ENCODE measurements at regions not wholly inside any gene's neighbourhood (a gene's known extent, or its start where the extent isn't known, plus 50 kb on each side); places are given as distances from the start of the nearest gene placed in this dataset.

GRCh38 chr6:4282926-4283325 lies 147.6 kb upstream of the ECI2 start:
- Histone ChIP-seq H3K4me1 (ENCODE audit: control insufficient read depth in 1 of 2, insufficient read depth in 2 of 2, low read length in 2 of 2) (peaks cover 5 to 9% of the 10 kb centered on the region in 2 donors), H3K27ac (ENCODE audit: low read depth, low read length) (no peak overlapping the region), H3K9me3 (ENCODE audit: control insufficient read depth in 1 of 2, low read length in 2 of 2) (no peaks in the 10 kb centered on the region), H3K9ac (ENCODE audit: low read depth in 1 of 2, low read length in 2 of 2) (no peak overlapping the region), H3K27me3 (ENCODE audit: control insufficient read depth in 1 of 2, insufficient read depth in 2 of 2, low read length in 2 of 2) (peaks cover 16 to 28% of the 10 kb centered on the region in 2 donors), H3K36me3 (ENCODE audit: control insufficient read depth in 1 of 2, insufficient read depth in 2 of 2, low read length in 2 of 2) (no peaks in the 10 kb centered on the region), H3K4me3 (ENCODE audit: low read depth in 1 of 2, low read length in 2 of 2) (no peak overlapping the region)

GRCh38 chr6:4281341-4282293 lies 146.2 kb upstream of the ECI2 start:
- H3K27ac ChIP-seq (ENCODE audit: low read depth, low read length), result no peak overlapping the region
- H3K9ac ChIP-seq (ENCODE audit: low read depth in 1 of 2, low read length in 2 of 2), result peak overlapping the region; percentile 17 to 22
- peak overlapping the region; percentile 56 to 67 for H3K4me3 ChIP-seq (ENCODE audit: low read depth in 1 of 2, low read length in 2 of 2)
- no peaks in the 10 kb centered on the region for H3K9me3 ChIP-seq (ENCODE audit: control insufficient read depth in 1 of 2, low read length in 2 of 2)
- peaks cover 16 to 28% of the 10 kb centered on the region in 2 donors for H3K27me3 ChIP-seq (ENCODE audit: control insufficient read depth in 1 of 2, insufficient read depth in 2 of 2, low read length in 2 of 2)
- no peaks in the 10 kb centered on the region for H3K36me3 ChIP-seq (ENCODE audit: control insufficient read depth in 1 of 2, insufficient read depth in 2 of 2, low read length in 2 of 2)
- peaks cover 5 to 9% of the 10 kb centered on the region in 2 donors for H3K4me1 ChIP-seq (ENCODE audit: control insufficient read depth in 1 of 2, insufficient read depth in 2 of 2, low read length in 2 of 2)

GRCh38 chr6:4280707-4281106 lies 145.3 kb upstream of the ECI2 start:
- Histone ChIP-seq H3K4me1 (ENCODE audit: control insufficient read depth in 1 of 2, insufficient read depth in 2 of 2, low read length in 2 of 2) (peaks cover 5 to 9% of the 10 kb centered on the region in 2 donors), H3K9ac (ENCODE audit: low read depth in 1 of 2, low read length in 2 of 2) (no peak overlapping the region), H3K27me3 (ENCODE audit: control insufficient read depth in 1 of 2, insufficient read depth in 2 of 2, low read length in 2 of 2) (peaks cover 16 to 28% of the 10 kb centered on the region in 2 donors), H3K4me3 (ENCODE audit: low read depth in 1 of 2, low read length in 2 of 2) (no peak overlapping the region), H3K9me3 (ENCODE audit: control insufficient read depth in 1 of 2, low read length in 2 of 2) (no peaks in the 10 kb centered on the region), H3K36me3 (ENCODE audit: control insufficient read depth in 1 of 2, insufficient read depth in 2 of 2, low read length in 2 of 2) (no peaks in the 10 kb centered on the region), H3K27ac (ENCODE audit: low read depth, low read length) (no peak overlapping the region)

GRCh38 chr6:4280031-4280430 lies 144.7 kb upstream of the ECI2 start:
- Histone ChIP-seq H3K4me3 (ENCODE audit: low read depth in 1 of 2, low read length in 2 of 2) (no peak overlapping the region), H3K27me3 (ENCODE audit: control insufficient read depth in 1 of 2, insufficient read depth in 2 of 2, low read length in 2 of 2) (peaks cover 16 to 28% of the 10 kb centered on the region in 2 donors), H3K36me3 (ENCODE audit: control insufficient read depth in 1 of 2, insufficient read depth in 2 of 2, low read length in 2 of 2) (no peaks in the 10 kb centered on the region), H3K27ac (ENCODE audit: low read depth, low read length) (no peak overlapping the region), H3K4me1 (ENCODE audit: control insufficient read depth in 1 of 2, insufficient read depth in 2 of 2, low read length in 2 of 2) (peaks cover 5 to 9% of the 10 kb centered on the region in 2 donors), H3K9me3 (ENCODE audit: control insufficient read depth in 1 of 2, low read length in 2 of 2) (no peaks in the 10 kb centered on the region), H3K9ac (ENCODE audit: low read depth in 1 of 2, low read length in 2 of 2) (no peak overlapping the region)

- H3K4me3 ChIP-seq (ENCODE audit: low read depth in 1 of 2, low read length in 2 of 2), result no peak overlapping the region
- H3K9ac ChIP-seq (ENCODE audit: low read depth in 1 of 2, low read length in 2 of 2), result no peak overlapping the region
- no peak overlapping the region for H3K27ac ChIP-seq (ENCODE audit: low read depth, low read length)
- no peaks in the 10 kb centered on the region for H3K36me3 ChIP-seq (ENCODE audit: control insufficient read depth in 1 of 2, insufficient read depth in 2 of 2, low read length in 2 of 2)
- peaks cover 0 to 3% of the 10 kb centered on the region in 2 donors for H3K27me3 ChIP-seq (ENCODE audit: control insufficient read depth in 1 of 2, insufficient read depth in 2 of 2, low read length in 2 of 2)
- no peaks in the 10 kb centered on the region for H3K4me1 ChIP-seq (ENCODE audit: control insufficient read depth in 1 of 2, insufficient read depth in 2 of 2, low read length in 2 of 2)
- no peaks in the 10 kb centered on the region for H3K9me3 ChIP-seq (ENCODE audit: control insufficient read depth in 1 of 2, low read length in 2 of 2)
Measured at GRCh38 chr6:4274382-4275082, 139.2 kb upstream of the ECI2 start.

GRCh38 chr6:4272996-4273395 lies 137.6 kb upstream of the ECI2 start:
- H3K36me3 ChIP-seq (ENCODE audit: control insufficient read depth in 1 of 2, insufficient read depth in 2 of 2, low read length in 2 of 2), result no peaks in the 10 kb centered on the region
- no peaks in the 10 kb centered on the region for H3K9me3 ChIP-seq (ENCODE audit: control insufficient read depth in 1 of 2, low read length in 2 of 2)
- no peaks in the 10 kb centered on the region for H3K27me3 ChIP-seq (ENCODE audit: control insufficient read depth in 1 of 2, insufficient read depth in 2 of 2, low read length in 2 of 2)
- H3K9ac ChIP-seq (ENCODE audit: low read depth in 1 of 2, low read length in 2 of 2), result no peak overlapping the region
- H3K4me3 ChIP-seq (ENCODE audit: low read depth in 1 of 2, low read length in 2 of 2), result no peak overlapping the region
- no peak overlapping the region for H3K27ac ChIP-seq (ENCODE audit: low read depth, low read length)
- no peaks in the 10 kb centered on the region for H3K4me1 ChIP-seq (ENCODE audit: control insufficient read depth in 1 of 2, insufficient read depth in 2 of 2, low read length in 2 of 2)

GRCh38 chr6:4271761-4272470 lies 136.5 kb upstream of the ECI2 start:
- H3K9me3 ChIP-seq (ENCODE audit: control insufficient read depth in 1 of 2, low read length in 2 of 2), result no peaks in the 10 kb centered on the region
- no peak overlapping the region for H3K27ac ChIP-seq (ENCODE audit: low read depth, low read length)
- no peak overlapping the region for H3K9ac ChIP-seq (ENCODE audit: low read depth in 1 of 2, low read length in 2 of 2)
- H3K4me3 ChIP-seq (ENCODE audit: low read depth in 1 of 2, low read length in 2 of 2), result no peak overlapping the region
- no peaks in the 10 kb centered on the region for H3K36me3 ChIP-seq (ENCODE audit: control insufficient read depth in 1 of 2, insufficient read depth in 2 of 2, low read length in 2 of 2)
- no peaks in the 10 kb centered on the region for H3K4me1 ChIP-seq (ENCODE audit: control insufficient read depth in 1 of 2, insufficient read depth in 2 of 2, low read length in 2 of 2)
- H3K27me3 ChIP-seq (ENCODE audit: control insufficient read depth in 1 of 2, insufficient read depth in 2 of 2, low read length in 2 of 2), result no peaks in the 10 kb centered on the region

GRCh38 chr6:4270776-4271175 lies 135.4 kb upstream of the ECI2 start:
- no peaks in the 10 kb centered on the region for H3K9me3 ChIP-seq (ENCODE audit: control insufficient read depth in 1 of 2, low read length in 2 of 2)
- H3K36me3 ChIP-seq (ENCODE audit: control insufficient read depth in 1 of 2, insufficient read depth in 2 of 2, low read length in 2 of 2), result no peaks in the 10 kb centered on the region
- H3K4me3 ChIP-seq (ENCODE audit: low read depth in 1 of 2, low read length in 2 of 2), result no peak overlapping the region
- no peak overlapping the region for H3K27ac ChIP-seq (ENCODE audit: low read depth, low read length)
- no peaks in the 10 kb centered on the region for H3K4me1 ChIP-seq (ENCODE audit: control insufficient read depth in 1 of 2, insufficient read depth in 2 of 2, low read length in 2 of 2)
- no peak overlapping the region for H3K9ac ChIP-seq (ENCODE audit: low read depth in 1 of 2, low read length in 2 of 2)
- no peaks in the 10 kb centered on the region for H3K27me3 ChIP-seq (ENCODE audit: control insufficient read depth in 1 of 2, insufficient read depth in 2 of 2, low read length in 2 of 2)

GRCh38 chr6:4270001-4270400 lies 134.6 kb upstream of the ECI2 start:
- Histone ChIP-seq H3K9ac (ENCODE audit: low read depth in 1 of 2, low read length in 2 of 2) (no peak overlapping the region), H3K4me1 (ENCODE audit: control insufficient read depth in 1 of 2, insufficient read depth in 2 of 2, low read length in 2 of 2) (no peaks in the 10 kb centered on the region), H3K4me3 (ENCODE audit: low read depth in 1 of 2, low read length in 2 of 2) (no peak overlapping the region), H3K36me3 (ENCODE audit: control insufficient read depth in 1 of 2, insufficient read depth in 2 of 2, low read length in 2 of 2) (no peaks in the 10 kb centered on the region), H3K27me3 (ENCODE audit: control insufficient read depth in 1 of 2, insufficient read depth in 2 of 2, low read length in 2 of 2) (no peaks in the 10 kb centered on the region), H3K9me3 (ENCODE audit: control insufficient read depth in 1 of 2, low read length in 2 of 2) (no peaks in the 10 kb centered on the region), H3K27ac (ENCODE audit: low read depth, low read length) (no peak overlapping the region)

GRCh38 chr6:4268171-4268570 lies 132.8 kb upstream of the ECI2 start:
- Histone ChIP-seq H3K9me3 (ENCODE audit: control insufficient read depth in 1 of 2, low read length in 2 of 2) (no peaks in the 10 kb centered on the region), H3K4me1 (ENCODE audit: control insufficient read depth in 1 of 2, insufficient read depth in 2 of 2, low read length in 2 of 2) (peaks cover 0 to 3% of the 10 kb centered on the region in 2 donors), H3K4me3 (ENCODE audit: low read depth in 1 of 2, low read length in 2 of 2) (no peak overlapping the region), H3K9ac (ENCODE audit: low read depth in 1 of 2, low read length in 2 of 2) (no peak overlapping the region), H3K27me3 (ENCODE audit: control insufficient read depth in 1 of 2, insufficient read depth in 2 of 2, low read length in 2 of 2) (no peaks in the 10 kb centered on the region), H3K27ac (ENCODE audit: low read depth, low read length) (no peak overlapping the region), H3K36me3 (ENCODE audit: control insufficient read depth in 1 of 2, insufficient read depth in 2 of 2, low read length in 2 of 2) (no peaks in the 10 kb centered on the region)

All from duodenal mucosa (tissue), 2 donors.